CD4-positive, alpha-beta T cell treated with Interleukin-10 for 1 hour (primary cell): ENCODE measurements at regions not wholly inside any gene's neighbourhood (a gene's known extent, or its start where the extent isn't known, plus 50 kb on each side); places are given as distances from the start of the nearest gene placed in this dataset.
"Not testable (repeated sequence)": the region's sequence is repeated elsewhere in the genome, so short reads cannot be mapped to it uniquely, and the experiment has no call there.

Experiments used
- DNase-seq: peaks from one replicate; pipeline ENCODE4 v3.0.0-alpha.2; 2020

DNA sequence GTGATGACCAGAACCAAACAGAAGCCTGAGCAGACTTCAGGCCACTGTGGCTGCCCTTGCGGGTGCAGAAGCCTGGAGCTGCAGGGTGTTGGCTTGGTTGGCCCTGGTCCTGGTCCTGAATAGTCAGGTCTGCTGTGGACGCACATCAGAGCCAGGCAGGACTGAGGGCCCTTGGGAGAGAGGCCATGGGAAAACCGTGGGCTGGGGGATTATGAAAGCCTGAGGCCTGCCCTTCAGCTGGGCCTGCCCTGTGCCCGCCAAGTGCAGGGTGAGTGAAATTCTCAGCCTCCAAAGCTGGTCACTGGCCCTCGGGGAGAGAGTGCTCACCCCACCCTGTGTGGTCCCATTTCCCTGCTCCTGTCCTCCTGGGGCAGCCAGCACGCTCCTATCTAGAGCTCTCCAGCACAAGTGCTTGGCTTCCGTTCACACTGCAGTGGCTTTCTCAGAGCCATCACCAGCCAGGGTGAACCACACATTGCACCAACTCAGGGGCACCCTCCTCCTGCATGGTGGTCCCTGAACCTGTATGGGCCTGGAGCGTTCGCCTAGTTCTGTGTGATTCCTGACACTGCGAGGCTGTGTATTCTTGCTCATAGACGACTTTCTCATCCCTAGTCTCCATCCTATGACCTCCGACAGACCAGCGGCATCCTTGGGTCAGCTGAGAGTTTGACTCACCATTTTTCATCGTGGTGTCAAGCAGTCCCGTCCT, 146.1 kb downstream of the TTLL2 start:
- DNase-seq = no peak

DNA sequence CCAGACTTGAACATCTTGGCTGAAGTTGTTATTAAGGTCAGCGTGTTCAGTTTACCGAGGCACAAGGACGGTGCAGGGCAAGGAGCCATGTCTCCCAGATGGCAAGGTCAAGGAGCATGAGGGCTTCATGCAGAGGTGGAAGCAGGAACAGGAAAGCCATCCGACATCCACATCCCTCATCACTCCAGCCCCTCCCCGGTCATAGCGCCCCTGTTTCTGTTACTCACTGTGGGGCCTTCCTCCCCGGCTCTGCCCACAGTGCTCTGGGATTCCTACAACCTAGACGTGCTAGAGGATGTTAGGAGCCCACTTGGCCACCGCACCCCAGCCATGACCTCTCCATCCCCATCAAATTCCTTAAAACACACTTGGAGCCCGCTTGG, 146.7 kb downstream of the TTLL2 start:
- no peak for DNase-seq

DNA sequence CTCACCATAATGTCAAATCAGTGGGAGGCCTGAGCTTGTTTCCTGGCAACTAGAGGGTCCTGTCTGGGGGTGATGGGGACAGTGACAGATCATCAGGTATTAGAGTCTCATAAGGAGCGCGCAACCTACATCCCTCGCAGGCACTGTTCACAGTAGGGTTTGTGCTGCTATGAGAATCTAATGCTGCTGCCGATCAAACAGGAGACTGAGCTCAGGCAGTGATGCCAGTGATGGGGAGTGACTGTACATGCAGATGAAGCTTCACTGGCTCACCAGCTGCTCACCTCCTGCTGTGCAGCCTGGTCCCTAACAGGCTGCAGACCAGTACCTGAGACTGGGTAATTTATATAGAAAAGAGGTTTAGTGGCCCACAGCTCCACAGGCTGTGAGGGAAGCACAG, 147.3 kb downstream of the TTLL2 start:
- DNase-seq = no peak

DNA sequence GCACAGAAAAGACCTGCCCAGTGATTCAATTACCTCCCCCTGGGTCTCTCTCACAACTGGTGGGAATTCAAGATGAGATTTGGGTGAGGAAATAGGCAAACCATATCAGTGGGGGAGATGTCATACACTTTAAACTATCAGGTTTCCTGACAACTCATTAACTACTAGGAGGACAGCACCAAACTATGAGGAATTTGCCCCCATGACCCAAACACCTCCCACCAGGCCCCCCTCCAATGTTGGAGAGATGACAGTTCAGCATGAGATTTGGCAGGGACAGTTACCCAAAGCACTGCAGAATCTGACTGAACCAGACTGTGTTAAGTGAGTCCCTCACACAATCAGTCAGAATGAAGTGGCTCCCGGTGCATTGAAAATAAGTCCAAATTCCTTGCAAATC, 148.0 kb downstream of the TTLL2 start:
- no peak for DNase-seq

DNA sequence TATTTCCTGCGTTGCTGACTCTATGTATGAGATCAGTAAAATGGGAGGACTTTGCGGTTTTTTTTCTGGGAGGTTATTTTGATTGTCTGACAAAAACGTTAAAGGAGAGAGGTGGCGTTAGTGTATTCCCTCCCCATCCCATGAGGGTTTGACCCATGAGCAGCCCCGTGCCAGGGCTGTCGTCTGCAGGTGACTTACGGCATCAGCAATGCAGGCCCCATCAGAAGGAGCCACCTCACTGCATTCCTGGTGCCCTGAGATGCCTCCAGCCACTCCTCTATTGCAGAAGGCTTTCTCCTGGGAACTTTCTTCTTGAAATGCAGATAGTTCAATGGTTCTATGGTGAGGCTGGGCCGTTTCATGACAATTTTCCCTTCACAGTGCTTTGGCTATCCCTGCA, 149.3 kb downstream of the TTLL2 start:
- DNase-seq = no peak

DNA sequence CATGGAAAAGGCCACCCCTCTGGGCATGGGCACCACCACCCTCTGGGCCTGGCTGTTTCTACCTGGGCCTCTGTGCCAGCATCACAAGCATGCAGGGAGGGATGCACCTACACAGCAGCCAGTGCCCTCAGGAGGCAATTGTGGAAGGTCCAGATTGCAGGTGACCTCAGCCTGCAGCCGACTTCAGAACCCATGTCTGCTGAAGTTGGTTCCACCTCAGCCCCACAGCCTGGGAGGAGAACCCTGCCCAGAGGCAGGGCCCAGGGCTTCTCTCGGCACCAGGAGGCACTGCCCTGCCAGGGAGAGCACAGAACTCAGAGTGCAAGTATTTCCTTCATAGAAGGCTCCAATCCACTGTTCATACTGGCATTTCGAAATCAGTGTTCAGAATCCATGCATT, 149.8 kb downstream of the TTLL2 start:
- no peak for DNase-seq

DNA sequence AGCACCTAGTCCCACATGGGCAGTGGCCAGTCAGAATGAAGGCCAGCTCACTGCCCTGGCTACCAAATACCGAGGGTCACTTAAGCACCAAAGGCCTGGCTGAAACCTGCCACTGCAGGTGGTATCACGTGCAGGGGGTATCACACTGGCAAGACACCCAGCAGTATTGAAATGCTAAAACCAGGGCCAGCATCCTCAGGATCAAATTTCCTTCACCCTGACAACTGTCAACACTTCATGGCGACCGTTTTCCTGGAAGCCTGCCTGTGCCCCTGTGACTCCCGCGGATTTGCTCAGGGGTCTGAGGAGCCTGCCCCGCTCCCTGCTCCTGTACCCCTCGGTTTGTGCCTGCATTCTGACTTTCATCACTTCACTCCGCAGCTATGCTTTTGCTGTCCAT, 151.1 kb downstream of the TTLL2 start:
- DNase-seq = no peak

DNA sequence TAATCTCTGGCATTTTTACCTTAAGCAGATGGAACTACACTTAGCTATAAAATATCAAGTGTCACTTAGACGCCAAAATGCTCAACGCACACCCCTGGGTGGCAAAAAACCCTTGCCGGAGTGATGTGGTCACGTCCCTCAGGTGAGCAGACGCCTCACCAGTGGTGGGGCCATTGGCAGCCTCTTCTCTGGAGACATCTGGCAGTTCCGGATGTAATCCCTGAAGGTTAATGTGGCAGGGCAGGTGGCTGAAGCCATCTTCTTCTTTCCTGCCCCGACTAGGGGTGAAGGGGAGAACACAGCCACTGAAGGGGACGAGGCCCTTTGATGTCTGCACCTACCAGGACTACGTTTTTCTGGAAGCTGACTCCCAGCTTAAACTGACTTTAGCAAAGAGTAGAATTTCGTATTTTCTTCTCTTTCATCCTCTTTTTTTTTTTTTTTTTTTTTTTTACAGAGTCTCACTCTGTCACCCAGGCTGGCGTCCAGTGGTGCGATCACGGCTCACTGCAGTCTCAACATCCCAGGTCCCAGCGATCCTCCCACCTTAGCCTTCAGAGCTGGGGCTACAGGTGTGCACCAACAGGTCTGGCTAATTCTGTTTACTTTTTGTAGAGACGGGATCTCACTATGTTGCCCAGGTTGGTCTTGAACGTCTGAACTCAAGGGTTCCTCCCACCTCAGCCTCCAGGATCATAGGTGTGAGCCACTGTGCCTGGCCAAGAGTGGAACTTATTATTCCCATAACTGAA, 152.1 kb downstream of the TTLL2 start:
- no peak for DNase-seq

DNA sequence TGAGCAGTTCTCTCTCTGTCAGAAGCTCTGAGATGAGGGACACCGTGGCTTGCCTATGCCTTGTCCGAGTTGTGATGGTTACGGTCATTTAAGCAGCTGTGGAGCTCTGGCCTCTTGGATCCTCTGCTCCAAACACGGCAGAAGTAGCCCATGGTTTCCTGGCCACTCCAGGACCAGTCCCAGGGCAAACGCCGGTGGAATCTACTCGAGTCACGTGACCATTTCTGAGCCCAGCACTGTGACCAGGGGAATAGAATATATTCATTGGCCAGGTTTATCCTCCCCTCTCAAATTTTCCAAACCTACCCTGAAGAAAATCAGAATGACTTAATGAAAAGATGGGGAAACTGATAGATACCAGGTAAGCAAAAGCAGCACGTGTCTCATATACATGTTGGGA, 152.8 kb downstream of the TTLL2 start:
- no peak for DNase-seq

DNA sequence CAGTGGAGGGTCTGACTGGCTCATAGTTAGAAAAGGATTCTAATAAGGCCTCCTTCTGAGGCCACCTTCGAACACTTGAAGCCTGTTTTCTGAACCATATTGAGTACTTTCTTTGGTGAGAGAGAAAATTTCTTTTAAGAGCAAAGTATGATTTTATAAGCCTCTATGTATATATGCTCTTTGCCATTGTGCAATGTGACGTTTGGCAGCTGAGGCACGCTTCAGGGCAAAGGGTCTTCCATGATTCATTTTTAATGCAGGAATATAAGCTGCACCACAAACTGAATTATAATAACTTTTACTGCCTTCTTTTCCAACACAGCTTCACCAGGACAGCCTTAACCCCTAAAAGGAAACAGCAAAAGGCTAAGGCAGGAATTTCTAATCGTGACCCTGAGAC, 154.4 kb downstream of the TTLL2 start:
- DNase-seq = no peak

DNA sequence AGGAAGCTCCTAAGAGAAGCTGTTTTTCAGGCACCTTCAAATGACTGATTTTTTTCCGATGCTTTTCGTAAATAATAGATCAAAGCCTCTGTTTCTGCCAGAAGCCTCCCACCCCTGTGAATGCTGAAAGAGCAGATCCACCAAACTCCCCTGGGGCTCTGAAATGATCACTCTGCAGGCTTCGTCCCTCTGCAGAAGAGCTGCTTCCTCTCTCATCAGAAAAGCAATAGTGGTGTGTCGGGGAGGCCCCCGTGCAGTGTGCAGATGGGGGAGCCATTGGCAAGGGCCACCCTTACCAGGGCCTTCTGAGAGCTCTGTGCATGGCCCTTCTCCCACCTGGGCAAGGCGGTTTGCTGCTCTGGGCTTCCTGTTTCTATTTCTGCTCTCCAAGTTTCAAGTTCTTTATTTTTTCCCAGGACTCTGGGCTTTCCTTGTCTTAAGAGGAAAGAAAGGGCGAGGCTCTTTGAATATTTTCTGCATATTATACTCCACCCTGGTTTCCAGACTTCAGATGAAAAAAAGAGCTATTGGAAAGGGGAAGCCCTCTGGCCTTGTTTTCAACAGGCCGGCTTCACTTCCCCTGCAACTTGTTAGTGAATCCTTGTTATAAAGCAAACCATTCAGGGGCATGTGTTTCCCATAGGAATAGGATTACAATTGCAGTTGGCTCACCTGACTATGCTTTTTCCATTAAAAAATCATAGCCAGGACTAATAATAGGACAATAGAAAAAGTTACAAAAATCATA, 155.2 kb downstream of the TTLL2 start:
- DNase-seq = no peak

DNA sequence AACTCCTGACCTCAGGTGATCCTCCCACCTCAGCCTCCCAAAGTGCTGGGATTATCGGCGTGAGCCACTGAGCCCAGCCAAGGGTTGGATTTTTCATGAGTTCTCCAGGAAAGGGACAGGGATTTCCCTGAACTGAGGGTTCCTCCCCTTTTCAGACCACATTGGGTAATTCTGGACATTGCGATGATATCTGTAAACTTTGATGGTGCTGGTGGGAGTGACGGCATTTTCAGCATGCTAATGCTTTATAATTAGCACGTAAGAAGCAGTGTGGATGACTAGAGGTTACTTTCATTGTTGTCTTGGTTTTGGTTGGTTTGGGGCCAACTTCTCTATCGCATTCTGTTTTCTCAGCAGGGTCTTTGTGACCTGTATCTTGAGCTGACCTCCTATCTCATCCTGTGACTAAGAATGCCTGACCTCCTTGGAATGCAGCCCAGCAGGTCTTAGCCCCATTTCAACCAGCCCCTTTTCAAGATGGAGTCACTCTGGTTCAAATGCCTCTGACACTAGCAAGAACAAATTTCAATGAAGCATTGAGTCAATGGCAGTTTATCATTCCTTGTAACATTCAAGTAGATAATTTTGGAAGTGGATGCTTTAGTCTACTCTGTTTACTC, 156.5 kb downstream of the TTLL2 start:
- no peak for DNase-seq

DNA sequence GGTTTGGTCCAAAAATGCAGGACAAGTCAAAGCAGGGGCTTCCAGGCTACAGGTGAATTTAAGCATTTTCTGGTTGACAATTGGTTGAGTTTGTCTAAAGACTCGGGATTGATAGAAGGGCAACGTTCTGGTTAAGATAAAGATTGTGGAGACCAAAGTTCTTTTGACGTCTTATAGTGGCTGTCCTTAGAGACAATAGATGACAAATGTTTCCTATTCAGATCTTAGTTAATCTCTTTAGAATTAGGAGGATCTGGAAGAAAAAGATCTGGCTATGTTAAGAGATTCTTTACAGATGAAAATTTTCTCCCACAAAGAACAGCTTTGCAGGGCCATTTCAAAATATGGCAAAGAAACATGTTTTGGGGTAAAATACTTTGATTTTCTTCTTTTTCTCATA, 157.9 kb downstream of the TTLL2 start:
- not testable (repeated sequence) for DNase-seq

DNA sequence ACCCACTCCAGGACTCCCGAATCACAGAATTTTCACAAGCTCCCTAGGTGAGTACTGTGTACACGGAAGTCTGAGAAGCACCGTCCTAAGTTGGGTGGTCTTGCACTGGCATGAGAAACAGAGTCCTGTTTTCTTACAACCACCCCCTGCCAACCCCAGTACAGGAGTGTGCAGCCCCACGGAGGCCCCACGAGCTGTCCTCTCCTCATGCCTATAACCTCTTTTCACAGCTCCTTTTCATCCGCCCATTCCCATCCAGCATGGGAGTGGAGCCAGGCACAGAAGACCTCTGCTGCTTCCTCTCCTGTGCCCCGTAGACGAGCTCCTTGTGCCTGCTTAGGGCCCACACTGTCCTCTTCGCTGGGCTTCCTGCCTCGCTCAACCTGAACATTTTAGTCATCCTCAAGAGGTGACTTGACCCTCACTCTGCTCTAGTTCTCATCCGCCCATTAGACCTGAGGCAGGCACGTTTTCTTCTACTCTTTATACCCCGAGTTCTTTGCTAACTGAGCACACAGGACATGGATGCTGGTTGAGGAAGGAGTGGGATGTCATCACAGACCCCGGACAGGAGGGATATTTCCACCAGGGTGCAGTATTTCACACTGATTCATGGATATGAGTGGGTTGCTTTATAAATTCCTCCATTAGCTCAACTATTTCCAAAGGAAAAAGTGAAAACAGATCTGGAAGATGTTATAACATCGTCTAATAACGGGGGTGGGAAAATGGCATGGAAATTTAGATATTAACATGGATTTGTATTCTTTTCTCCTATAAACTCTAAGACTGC, 160.5 kb downstream of the TTLL2 start:
- peak; percentile 7 for DNase-seq

DNA sequence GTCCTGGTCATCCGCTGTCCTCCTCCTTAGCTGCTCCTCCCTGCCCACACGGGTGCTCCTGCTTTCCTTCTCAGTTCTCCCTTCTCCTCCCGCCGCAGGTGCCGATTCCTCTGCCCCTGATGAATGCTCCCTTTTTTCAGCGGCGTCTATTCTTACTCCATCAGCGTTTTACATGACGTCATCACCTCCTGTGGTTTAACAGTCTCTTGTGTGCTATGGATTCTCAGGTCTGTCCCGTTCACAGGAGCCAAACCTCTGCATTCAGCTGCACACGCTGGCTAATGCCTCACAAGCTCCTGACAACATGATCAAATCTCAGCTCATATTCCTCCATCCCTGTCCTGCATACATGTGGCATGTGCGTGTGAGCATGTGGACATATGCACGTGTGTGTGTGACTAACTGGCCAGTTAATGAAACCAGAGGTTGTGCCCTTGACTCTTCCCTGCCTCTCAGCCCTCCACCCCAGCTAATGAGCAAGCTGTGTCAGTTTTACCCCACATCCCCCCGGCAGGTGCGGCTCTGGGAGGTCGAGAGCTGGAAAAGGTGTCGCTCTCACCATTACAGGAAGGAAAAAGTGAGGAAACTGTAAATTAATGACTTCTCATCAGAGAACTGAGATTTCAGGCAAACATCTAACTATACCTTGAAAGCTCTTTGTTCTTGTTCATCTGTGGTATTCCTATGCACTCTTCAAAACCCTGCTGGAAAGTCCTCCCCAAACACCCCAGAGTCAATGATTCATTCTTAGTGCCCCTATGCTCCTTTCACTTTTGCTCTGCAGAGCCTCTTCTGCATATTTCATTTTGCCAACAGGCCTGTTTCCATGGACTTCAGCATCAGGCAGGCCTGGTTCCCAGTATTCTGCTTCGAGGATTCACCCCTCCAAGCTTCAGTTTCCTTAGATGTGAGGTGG, 163.1 kb downstream of the TTLL2 start:
- no peak for DNase-seq

DNA sequence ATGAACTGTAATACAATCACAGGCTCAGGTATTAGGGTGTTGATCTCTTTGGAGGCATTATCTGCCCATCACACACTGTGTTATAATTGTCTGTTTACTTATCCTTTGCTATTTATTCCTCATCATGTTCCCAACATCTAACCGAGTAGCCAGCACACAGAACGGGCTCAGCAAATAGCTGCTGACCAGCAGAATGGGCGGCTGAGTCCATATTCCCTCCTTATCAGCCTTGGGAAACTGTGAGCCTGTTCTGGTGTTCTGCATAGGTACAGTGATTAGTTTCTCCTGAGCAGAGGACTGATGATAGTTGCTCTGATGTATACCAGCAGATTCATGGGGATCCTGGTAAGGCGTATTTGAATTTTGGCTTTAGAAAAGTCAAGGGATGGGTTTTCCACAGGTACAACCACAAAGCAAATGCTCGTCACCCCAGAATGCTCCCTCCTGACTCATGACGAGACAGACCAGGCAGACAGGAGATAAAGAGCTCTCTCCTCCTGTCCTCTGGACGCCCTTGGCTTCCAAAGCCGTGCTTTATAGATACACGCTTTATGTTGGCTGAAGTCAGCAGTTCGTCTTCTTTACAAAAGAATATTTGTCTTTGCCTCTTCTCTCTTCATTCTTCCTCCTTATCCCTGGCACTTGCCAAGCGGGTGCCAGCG, 166.7 kb downstream of the TTLL2 start:
- no peak for DNase-seq

DNA sequence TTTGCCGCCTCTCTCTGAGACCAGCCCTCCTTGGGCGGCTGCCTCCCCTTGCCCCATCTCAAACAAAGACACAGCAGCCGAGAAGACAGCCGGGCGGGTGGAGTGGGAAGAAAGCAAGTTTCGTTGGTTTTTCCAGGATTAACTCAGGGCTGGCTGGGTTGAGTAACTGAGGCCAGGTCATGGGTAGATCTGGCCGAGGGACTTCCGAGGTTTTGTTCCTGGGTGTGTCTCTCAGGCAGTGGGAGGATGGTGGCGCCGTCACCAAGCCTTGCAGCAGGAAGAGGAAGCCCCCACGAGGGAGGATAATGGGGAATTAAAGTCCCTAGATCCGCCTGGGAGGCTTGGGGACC, 167.2 kb downstream of the TTLL2 start:
- no peak for DNase-seq

DNA sequence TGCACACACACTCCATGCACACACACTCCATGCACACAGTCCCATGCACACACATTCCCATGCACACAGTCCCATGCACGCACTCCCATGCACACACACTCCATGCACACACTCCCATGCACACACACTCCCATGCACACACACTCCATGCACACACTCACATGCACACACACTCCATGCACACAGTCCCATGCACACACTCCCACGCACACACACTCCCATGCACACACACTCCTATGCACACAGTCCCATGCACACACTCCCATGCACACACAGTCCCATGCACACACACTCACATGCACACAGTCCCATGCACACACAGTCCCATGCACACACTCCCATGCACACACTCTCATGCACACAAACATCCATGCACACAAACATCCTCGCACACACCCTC, 168.4 kb downstream of the TTLL2 start:
- DNase-seq = no peak

DNA sequence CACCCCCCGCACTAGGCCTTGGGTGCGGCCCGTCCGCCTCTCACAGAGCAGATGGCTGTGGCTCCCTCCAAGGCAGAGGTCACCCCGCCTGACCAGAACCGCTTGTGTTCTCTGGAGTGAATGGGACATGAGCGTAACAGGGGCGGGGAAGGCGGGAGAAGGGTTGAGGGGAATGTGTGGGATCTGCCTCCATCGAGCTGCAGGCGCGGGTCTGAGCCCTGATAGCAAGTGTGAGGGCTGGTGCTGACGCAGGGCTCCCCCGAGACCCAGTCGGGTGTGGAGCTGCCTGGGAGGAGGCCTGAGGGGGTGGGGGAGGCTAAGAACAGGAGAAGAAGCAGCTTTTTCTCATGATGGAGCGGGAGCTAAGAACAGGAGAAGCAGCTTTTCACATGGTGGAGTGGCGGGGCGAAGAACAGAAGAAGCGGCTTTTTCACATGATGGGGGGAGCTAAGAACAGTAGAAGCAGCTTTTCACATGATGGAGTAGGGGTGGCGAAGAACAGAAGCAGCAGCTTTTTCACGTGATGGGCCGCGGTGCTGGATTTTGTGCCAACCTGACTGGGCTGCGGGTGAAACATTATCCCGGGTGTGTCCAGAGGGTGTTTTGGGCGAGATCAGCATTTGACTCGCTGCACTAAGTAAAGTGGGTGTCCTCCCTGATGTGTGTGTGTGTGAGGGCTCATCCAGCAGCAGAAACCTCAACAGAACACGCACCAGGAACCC, 169.3 kb downstream of the TTLL2 start:
- DNase-seq = no peak

DNA sequence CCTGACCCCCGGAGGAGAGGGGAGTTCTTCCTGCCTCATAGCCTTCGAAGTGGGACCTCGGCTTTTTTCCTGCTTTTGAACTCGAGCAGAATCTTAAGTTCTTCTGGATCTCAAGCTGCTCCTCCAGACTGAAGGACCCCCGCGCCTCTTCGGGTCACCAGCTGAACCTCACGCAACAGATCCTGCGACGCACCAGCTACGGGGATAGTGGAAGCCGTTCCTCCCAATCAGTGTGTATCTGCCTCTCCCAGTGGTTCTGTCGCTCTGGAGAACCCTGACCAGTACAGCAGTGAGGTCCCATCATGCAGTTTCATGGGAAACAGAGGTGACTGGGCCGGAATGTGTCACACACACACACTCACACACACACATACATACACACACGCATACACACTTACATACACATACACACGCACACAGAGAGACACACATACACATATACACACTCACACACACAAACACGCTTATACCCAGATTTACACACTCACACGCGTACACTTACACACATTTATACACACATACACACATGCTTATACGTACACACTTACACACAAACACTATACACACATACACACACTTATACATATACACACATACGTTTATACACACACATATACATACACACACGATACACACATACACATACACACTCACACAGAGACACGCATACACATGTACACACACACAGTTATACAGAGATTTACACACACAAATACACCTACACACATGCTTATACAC, 170.0 kb downstream of the TTLL2 start:
- no peak for DNase-seq
